ENCODE measurements at regions not wholly inside any gene's neighbourhood (a gene's known extent, or its start where the extent isn't known, plus 50 kb on each side); places are given as distances from the start of the nearest gene placed in this dataset.

- H4K20me1 ChIP-seq (ENCODE audit: insufficient read depth, low read depth, low read length) = no peaks in the 10 kb centered on the region
- no peak for DNase-seq
- no peak overlapping the region for H3K27ac ChIP-seq (ENCODE audit: low read length)
- H3K4me2 ChIP-seq (ENCODE audit: low read depth, low read length, poor library complexity, severe bottlenecking) = no peak overlapping the region
- H3K9me3 ChIP-seq (ENCODE audit: low read length) = peaks cover 2% of the 10 kb centered on the region; the same call in 1 of the 2 replicates
- no peaks in the 10 kb centered on the region for H3K4me1 ChIP-seq (ENCODE audit: low read length)
- H3K9ac ChIP-seq (ENCODE audit: low read length) = no peak overlapping the region
- no peaks in the 10 kb centered on the region for H3K36me3 ChIP-seq (ENCODE audit: insufficient read depth, low read length)
- H2AFZ ChIP-seq (ENCODE audit: low read length) = no peak overlapping the region
- H3K4me3 ChIP-seq (ENCODE audit: low read length) = no peak overlapping the region
- no peaks in the 10 kb centered on the region for H3K27me3 ChIP-seq (ENCODE audit: low read length)
- no peaks in the 10 kb centered on the region for H3K9me2 ChIP-seq (replicated peaks; ENCODE audit: insufficient read depth, low read length)
- no peaks in the 10 kb centered on the region for H3K79me2 ChIP-seq (ENCODE audit: low read length)
Measured at GRCh38 chr16:26889740-26890139, 177.0 kb upstream of the C16orf82 start.

DNA sequence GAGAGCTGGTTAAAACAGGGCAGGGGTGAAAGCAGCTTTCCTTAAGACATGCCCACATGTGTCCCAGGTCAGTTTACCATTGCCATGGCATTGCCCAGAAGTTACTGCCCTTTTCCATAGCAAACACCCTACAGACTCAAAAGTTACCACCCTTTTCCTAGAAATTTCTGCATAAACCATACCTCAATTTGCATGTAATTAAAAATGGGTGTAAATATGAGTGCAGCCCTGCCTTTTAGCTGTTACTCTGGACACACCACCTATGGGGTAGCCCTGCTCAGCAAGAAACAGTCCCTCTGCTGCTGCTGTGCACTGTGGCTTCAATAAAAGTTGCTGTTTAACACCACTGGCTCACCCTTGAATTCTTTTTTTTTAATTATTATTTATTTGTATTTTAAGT lies 168.5 kb upstream of the C16orf82 start:
- H3K27me3 ChIP-seq (ENCODE audit: low read length) = no peaks in the 10 kb centered on the region
- no peak overlapping the region for H2AFZ ChIP-seq (ENCODE audit: low read length)
- no peak overlapping the region for H3K4me2 ChIP-seq (ENCODE audit: low read depth, low read length, poor library complexity, severe bottlenecking)
- H3K27ac ChIP-seq (ENCODE audit: low read length) = no peak overlapping the region
- H4K20me1 ChIP-seq (ENCODE audit: insufficient read depth, low read depth, low read length) = no peaks in the 10 kb centered on the region
- DNase-seq = no peak
- no peaks in the 10 kb centered on the region for H3K9me2 ChIP-seq (replicated peaks; ENCODE audit: insufficient read depth, low read length)
- H3K4me1 ChIP-seq (ENCODE audit: low read length) = no peaks in the 10 kb centered on the region
- H3K36me3 ChIP-seq (ENCODE audit: insufficient read depth, low read length) = no peaks in the 10 kb centered on the region
- no peak overlapping the region for H3K9ac ChIP-seq (ENCODE audit: low read length)
- no peaks in the 10 kb centered on the region for H3K9me3 ChIP-seq (ENCODE audit: low read length)
- no peak overlapping the region for H3K4me3 ChIP-seq (ENCODE audit: low read length)
- H3K79me2 ChIP-seq (ENCODE audit: low read length) = no peaks in the 10 kb centered on the region

GRCh38 chr16:26901196-26901861 lies 165.4 kb upstream of the C16orf82 start:
- no peak for DNase-seq
- Histone ChIP-seq H3K9me2 (replicated peaks; ENCODE audit: insufficient read depth, low read length) (no peaks in the 10 kb centered on the region), H2AFZ (ENCODE audit: low read length) (no peak overlapping the region), H3K79me2 (ENCODE audit: low read length) (no peaks in the 10 kb centered on the region), H3K4me2 (ENCODE audit: low read depth, low read length, poor library complexity, severe bottlenecking) (no peak overlapping the region), H3K9ac (ENCODE audit: low read length) (no peak overlapping the region), H3K27ac (ENCODE audit: low read length) (no peak overlapping the region), H3K36me3 (ENCODE audit: insufficient read depth, low read length) (no peaks in the 10 kb centered on the region), H3K9me3 (ENCODE audit: low read length) (no peaks in the 10 kb centered on the region), H3K27me3 (ENCODE audit: low read length) (no peaks in the 10 kb centered on the region), H3K4me1 (ENCODE audit: low read length) (no peaks in the 10 kb centered on the region), H3K4me3 (ENCODE audit: low read length) (no peak overlapping the region), H4K20me1 (ENCODE audit: insufficient read depth, low read depth, low read length) (no peaks in the 10 kb centered on the region)

GRCh38 chr16:26901983-26902382 lies 164.7 kb upstream of the C16orf82 start:
- no peak for DNase-seq
- H3K9ac ChIP-seq (ENCODE audit: low read length) = no peak overlapping the region
- no peaks in the 10 kb centered on the region for H3K27me3 ChIP-seq (ENCODE audit: low read length)
- no peak overlapping the region for H3K4me3 ChIP-seq (ENCODE audit: low read length)
- H3K9me2 ChIP-seq (replicated peaks; ENCODE audit: insufficient read depth, low read length) = no peaks in the 10 kb centered on the region
- no peak overlapping the region for H3K4me2 ChIP-seq (ENCODE audit: low read depth, low read length, poor library complexity, severe bottlenecking)
- H2AFZ ChIP-seq (ENCODE audit: low read length) = no peak overlapping the region
- H4K20me1 ChIP-seq (ENCODE audit: insufficient read depth, low read depth, low read length) = no peaks in the 10 kb centered on the region
- no peak overlapping the region for H3K27ac ChIP-seq (ENCODE audit: low read length)
- H3K79me2 ChIP-seq (ENCODE audit: low read length) = no peaks in the 10 kb centered on the region
- H3K9me3 ChIP-seq (ENCODE audit: low read length) = no peaks in the 10 kb centered on the region
- no peaks in the 10 kb centered on the region for H3K36me3 ChIP-seq (ENCODE audit: insufficient read depth, low read length)
- H3K4me1 ChIP-seq (ENCODE audit: low read length) = no peaks in the 10 kb centered on the region

DNA sequence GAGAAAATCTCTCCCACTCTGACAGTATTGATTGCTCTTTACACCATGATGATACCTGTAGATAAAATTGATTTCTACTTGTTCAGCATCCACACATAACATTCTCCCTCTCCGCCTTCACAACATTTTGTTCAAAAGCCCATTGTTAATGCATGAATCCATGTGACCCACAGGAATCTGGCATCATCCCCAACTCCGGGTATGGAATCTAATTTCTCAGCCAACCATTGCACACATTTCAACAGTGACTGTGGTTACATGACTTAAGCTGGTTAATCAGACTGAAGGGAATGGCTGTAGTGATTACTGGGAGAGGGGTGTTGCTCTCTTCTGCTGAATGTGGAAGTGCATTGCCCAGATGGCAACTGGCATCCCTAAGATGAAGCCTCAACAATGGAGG lies 161.4 kb upstream of the C16orf82 start:
- no peaks in the 10 kb centered on the region for H3K36me3 ChIP-seq (ENCODE audit: insufficient read depth, low read length)
- no peak overlapping the region for H2AFZ ChIP-seq (ENCODE audit: low read length)
- no peaks in the 10 kb centered on the region for H3K9me3 ChIP-seq (ENCODE audit: low read length)
- DNase-seq = no peak
- H3K79me2 ChIP-seq (ENCODE audit: low read length) = no peaks in the 10 kb centered on the region
- H3K9ac ChIP-seq (ENCODE audit: low read length) = no peak overlapping the region
- no peak overlapping the region for H3K4me2 ChIP-seq (ENCODE audit: low read depth, low read length, poor library complexity, severe bottlenecking)
- no peak overlapping the region for H3K27ac ChIP-seq (ENCODE audit: low read length)
- H3K27me3 ChIP-seq (ENCODE audit: low read length) = no peaks in the 10 kb centered on the region
- peaks cover 4% of the 10 kb centered on the region for H3K4me1 ChIP-seq (ENCODE audit: low read length)
- H4K20me1 ChIP-seq (ENCODE audit: insufficient read depth, low read depth, low read length) = no peaks in the 10 kb centered on the region
- no peaks in the 10 kb centered on the region for H3K9me2 ChIP-seq (replicated peaks; ENCODE audit: insufficient read depth, low read length)
- no peak overlapping the region for H3K4me3 ChIP-seq (ENCODE audit: low read length)

DNA sequence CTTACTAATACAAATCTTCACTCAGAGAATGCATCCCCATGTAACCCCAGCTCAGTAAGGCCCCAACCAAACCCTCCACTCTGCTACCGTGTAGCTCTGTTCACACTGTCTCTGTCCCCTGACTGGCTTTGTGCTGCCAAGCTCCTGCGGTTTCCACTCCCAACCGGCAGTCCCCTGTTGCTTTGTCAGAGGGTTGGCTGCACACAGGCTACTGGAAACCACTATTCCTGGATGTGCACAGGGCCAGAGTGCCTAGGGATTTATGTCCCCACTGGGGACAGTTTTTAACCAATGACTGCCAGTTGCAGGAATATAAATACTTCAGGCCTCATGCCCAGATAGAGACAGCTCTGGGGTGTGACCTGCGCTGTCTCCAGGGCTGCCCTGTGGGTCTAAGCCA lies 157.1 kb upstream of the C16orf82 start:
- H4K20me1 ChIP-seq (ENCODE audit: insufficient read depth, low read depth, low read length) = no peaks in the 10 kb centered on the region
- H3K9ac ChIP-seq (ENCODE audit: low read length) = no peak overlapping the region
- no peaks in the 10 kb centered on the region for H3K9me3 ChIP-seq (ENCODE audit: low read length)
- H3K27ac ChIP-seq (ENCODE audit: low read length) = no peak overlapping the region
- H3K9me2 ChIP-seq (replicated peaks; ENCODE audit: insufficient read depth, low read length) = no peaks in the 10 kb centered on the region
- H3K79me2 ChIP-seq (ENCODE audit: low read length) = no peaks in the 10 kb centered on the region
- H3K36me3 ChIP-seq (ENCODE audit: insufficient read depth, low read length) = no peaks in the 10 kb centered on the region
- H3K4me1 ChIP-seq (ENCODE audit: low read length) = peaks cover 8% of the 10 kb centered on the region
- H2AFZ ChIP-seq (ENCODE audit: low read length) = no peak overlapping the region
- H3K4me3 ChIP-seq (ENCODE audit: low read length) = no peak overlapping the region
- no peaks in the 10 kb centered on the region for H3K27me3 ChIP-seq (ENCODE audit: low read length)
- no peak for DNase-seq
- no peak overlapping the region for H3K4me2 ChIP-seq (ENCODE audit: low read depth, low read length, poor library complexity, severe bottlenecking)

DNA sequence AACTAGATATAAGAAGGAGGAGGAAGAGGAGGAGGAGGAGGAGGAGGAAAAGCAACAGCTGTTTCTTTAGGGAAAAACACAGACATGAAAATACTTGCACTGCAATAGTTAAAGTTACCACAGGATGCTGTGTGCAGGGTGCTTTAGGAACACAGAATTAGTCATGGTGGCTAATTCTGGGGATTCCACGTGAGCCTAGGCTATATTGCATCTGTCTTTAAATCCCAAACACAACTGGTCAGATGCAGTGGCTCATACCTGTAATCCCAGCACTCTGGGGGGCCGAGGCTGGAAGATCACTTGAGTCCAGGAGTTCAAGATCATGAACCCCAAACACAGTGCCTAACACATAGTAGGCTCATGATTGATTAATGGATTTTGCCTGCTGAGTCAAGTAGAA lies 155.3 kb upstream of the C16orf82 start:
- no peak overlapping the region for H3K4me3 ChIP-seq (ENCODE audit: low read length)
- H3K27ac ChIP-seq (ENCODE audit: low read length) = no peak overlapping the region
- H3K27me3 ChIP-seq (ENCODE audit: low read length) = no peaks in the 10 kb centered on the region
- no peaks in the 10 kb centered on the region for H4K20me1 ChIP-seq (ENCODE audit: insufficient read depth, low read depth, low read length)
- no peaks in the 10 kb centered on the region for H3K79me2 ChIP-seq (ENCODE audit: low read length)
- H3K36me3 ChIP-seq (ENCODE audit: insufficient read depth, low read length) = no peaks in the 10 kb centered on the region
- no peak overlapping the region for H3K9ac ChIP-seq (ENCODE audit: low read length)
- H3K4me2 ChIP-seq (ENCODE audit: low read depth, low read length, poor library complexity, severe bottlenecking) = no peak overlapping the region
- no peak overlapping the region for H2AFZ ChIP-seq (ENCODE audit: low read length)
- H3K9me2 ChIP-seq (replicated peaks; ENCODE audit: insufficient read depth, low read length) = no peaks in the 10 kb centered on the region
- peaks cover 8% of the 10 kb centered on the region for H3K4me1 ChIP-seq (ENCODE audit: low read length)
- no peak for DNase-seq
- no peaks in the 10 kb centered on the region for H3K9me3 ChIP-seq (ENCODE audit: low read length)

DNA sequence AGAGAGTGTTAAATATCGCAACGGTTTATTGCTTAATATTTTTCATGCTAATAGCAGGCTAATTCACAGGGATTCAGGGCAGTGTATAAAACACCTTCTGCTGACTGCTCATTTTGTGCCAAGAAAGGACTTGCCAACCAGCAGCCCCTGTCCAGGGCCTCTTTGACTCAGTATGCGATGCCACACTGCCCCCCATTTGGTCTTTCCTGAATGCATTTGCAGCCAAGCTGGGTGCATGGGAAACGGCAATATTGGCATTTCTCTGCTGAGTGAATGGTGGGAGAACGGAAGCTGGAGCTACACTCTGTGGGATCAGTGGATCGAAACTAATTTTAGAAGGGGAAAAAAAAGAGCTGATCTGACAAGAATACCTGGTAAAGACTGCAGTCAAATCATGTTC lies 152.9 kb upstream of the C16orf82 start:
- H3K4me2 ChIP-seq (ENCODE audit: low read depth, low read length, poor library complexity, severe bottlenecking) = no peak overlapping the region
- no peaks in the 10 kb centered on the region for H3K27me3 ChIP-seq (ENCODE audit: low read length)
- peaks cover 8% of the 10 kb centered on the region for H3K4me1 ChIP-seq (ENCODE audit: low read length)
- no peak overlapping the region for H3K9ac ChIP-seq (ENCODE audit: low read length)
- DNase-seq = no peak
- H3K79me2 ChIP-seq (ENCODE audit: low read length) = no peaks in the 10 kb centered on the region
- H3K36me3 ChIP-seq (ENCODE audit: insufficient read depth, low read length) = no peaks in the 10 kb centered on the region
- H3K4me3 ChIP-seq (ENCODE audit: low read length) = no peak overlapping the region
- no peaks in the 10 kb centered on the region for H4K20me1 ChIP-seq (ENCODE audit: insufficient read depth, low read depth, low read length)
- H3K9me3 ChIP-seq (ENCODE audit: low read length) = no peaks in the 10 kb centered on the region
- no peak overlapping the region for H3K27ac ChIP-seq (ENCODE audit: low read length)
- no peak overlapping the region for H2AFZ ChIP-seq (ENCODE audit: low read length)
- no peaks in the 10 kb centered on the region for H3K9me2 ChIP-seq (replicated peaks; ENCODE audit: insufficient read depth, low read length)

All from Karpas-422 (cell line).